ENCODE measurements at regions not wholly inside any gene's neighbourhood (a gene's known extent, or its start where the extent isn't known, plus 50 kb on each side); places are given as distances from the start of the nearest gene placed in this dataset.

DNA sequence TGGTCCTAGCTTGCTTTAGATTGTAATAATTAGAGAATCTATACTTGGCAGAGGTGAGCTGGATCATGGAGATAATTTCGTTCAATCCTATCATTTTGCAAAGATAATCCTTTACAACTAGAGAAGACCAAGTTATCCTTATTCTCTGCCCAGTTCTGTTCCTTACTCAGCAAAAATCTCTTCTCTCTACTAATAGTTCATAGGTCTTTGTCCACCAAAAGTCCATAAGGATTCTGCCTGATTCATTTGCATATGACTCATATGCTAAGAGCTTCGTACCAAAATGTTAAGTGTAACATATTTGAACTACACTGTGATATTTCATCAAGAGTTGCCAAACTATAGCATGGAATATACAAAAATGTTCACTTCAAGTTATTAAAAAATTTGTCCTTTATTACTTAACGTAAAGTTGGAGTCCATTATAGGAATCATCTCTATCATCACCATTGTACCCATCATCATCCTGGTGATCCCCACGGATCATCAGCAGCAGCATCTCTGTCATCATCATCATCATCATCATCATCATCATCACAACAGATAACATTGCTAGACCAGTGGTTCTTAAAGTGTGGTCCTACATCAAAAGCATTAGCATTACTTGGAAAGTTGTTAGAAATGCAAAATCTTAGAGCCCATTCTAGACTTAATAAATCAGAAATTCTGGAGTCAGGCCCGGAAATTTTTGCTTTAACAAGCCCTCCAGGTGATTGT lies 463.0 kb downstream of the DHX35 start:
- TF ChIP-seq, protein P1, sequence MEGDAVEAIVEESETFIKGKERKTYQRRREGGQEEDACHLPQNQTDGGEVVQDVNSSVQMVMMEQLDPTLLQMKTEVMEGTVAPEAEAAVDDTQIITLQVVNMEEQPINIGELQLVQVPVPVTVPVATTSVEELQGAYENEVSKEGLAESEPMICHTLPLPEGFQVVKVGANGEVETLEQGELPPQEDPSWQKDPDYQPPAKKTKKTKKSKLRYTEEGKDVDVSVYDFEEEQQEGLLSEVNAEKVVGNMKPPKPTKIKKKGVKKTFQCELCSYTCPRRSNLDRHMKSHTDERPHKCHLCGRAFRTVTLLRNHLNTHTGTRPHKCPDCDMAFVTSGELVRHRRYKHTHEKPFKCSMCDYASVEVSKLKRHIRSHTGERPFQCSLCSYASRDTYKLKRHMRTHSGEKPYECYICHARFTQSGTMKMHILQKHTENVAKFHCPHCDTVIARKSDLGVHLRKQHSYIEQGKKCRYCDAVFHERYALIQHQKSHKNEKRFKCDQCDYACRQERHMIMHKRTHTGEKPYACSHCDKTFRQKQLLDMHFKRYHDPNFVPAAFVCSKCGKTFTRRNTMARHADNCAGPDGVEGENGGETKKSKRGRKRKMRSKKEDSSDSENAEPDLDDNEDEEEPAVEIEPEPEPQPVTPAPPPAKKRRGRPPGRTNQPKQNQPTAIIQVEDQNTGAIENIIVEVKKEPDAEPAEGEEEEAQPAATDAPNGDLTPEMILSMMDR (conservative IDR thresholded peaks at IDR 0.05; ENCODE audit: low read length) = no peak
- no peak for TF ChIP-seq EZH2phosphoT487 (IDR thresholded peaks at IDR 0.05; ENCODE audit: borderline replicate concordance)
